GM23248 (cell line): ENCODE measurements at regions not wholly inside any gene's neighbourhood (a gene's known extent, or its start where the extent isn't known, plus 50 kb on each side); places are given as distances from the start of the nearest gene placed in this dataset.
"Not testable (repeated sequence)": the region's sequence is repeated elsewhere in the genome, so short reads cannot be mapped to it uniquely, and the experiment has no call there.

Experiments
- DNase-seq: peaks from one replicate; pipeline ENCODE4 v3.0.0-alpha.2; 2015
- H2AFZ ChIP-seq: fragments of 200-600 bp; sonication (generic); 2 replicates; pipeline ENCODE4 v1.6.1; 2016; ENCODE audit warnings: antibody characterized with exemption
- H3F3A ChIP-seq: fragments of 200-600 bp; sonication (generic); 2 replicates; pipeline ENCODE4 v1.6.1; 2016; ENCODE audit warnings: mild to moderate bottlenecking, antibody characterized with exemption, mixed run types; ENCODE audit not compliant: insufficient read depth
- H3K27ac ChIP-seq: fragments of 200-600 bp; sonication (generic); 2 replicates; pipeline ENCODE4 v1.5.1; 2016; ENCODE audit warnings: mild to moderate bottlenecking
- H3K27me3 ChIP-seq: fragments of 200-600 bp; sonication (generic); replicated peaks from 2 replicates; pipeline ENCODE4 v1.6.1; 2016; ENCODE audit warnings: mild to moderate bottlenecking; ENCODE audit not compliant: insufficient read depth
- H3K36me3 ChIP-seq: fragments of 200-600 bp; sonication (generic); 2 replicates; pipeline ENCODE4 v1.6.1; 2016; ENCODE audit warnings: low read depth, mild to moderate bottlenecking
- H3K4me1 ChIP-seq: fragments of 200-600 bp; sonication (generic); 2 replicates; pipeline ENCODE4 v1.6.1; 2016; ENCODE audit warnings: mild to moderate bottlenecking; ENCODE audit not compliant: insufficient read depth
- H3K4me2 ChIP-seq: fragments of 200-600 bp; sonication (generic); one replicate; pipeline ENCODE4 v1.6.1; 2016; ENCODE audit warnings: mild to moderate bottlenecking; ENCODE audit not compliant: unreplicated experiment
- H3K4me3 ChIP-seq: fragments of 200-600 bp; sonication (generic); 2 replicates; pipeline ENCODE4 v1.5.1; 2016; ENCODE audit warnings: mild to moderate bottlenecking
- H3K79me2 ChIP-seq: fragments of 200-600 bp; sonication (generic); 2 replicates; pipeline ENCODE4 v1.6.1; 2016; ENCODE audit warnings: mild to moderate bottlenecking; ENCODE audit not compliant: insufficient read depth
- H3K9ac ChIP-seq: fragments of 200-600 bp; sonication (generic); 2 replicates; pipeline ENCODE4 v1.6.1; 2016; ENCODE audit warnings: mild to moderate bottlenecking
- H3K9me2 ChIP-seq: fragments of 200-600 bp; sonication (generic); 2 replicates; pipeline ENCODE4 v1.6.1; 2016; ENCODE audit warnings: mixed run types, mild to moderate bottlenecking, moderate library complexity; ENCODE audit not compliant: insufficient read depth
- H3K9me3 ChIP-seq: fragments of 200-600 bp; sonication (generic); one replicate; pipeline ENCODE4 v1.6.1; 2017; ENCODE audit warnings: low read depth
- H4K20me1 ChIP-seq: fragments of 200-600 bp; sonication (generic); 2 replicates; pipeline ENCODE4 v1.6.0; 2016; ENCODE audit not compliant: insufficient read depth
- EZH2 ChIP-seq: fragments of 200-600 bp; sonication (generic); IDR thresholded peaks from 2 replicates; pipeline ENCODE4 v1.6.1; 2018; ENCODE audit warnings: antibody characterized with exemption, mild to moderate bottlenecking; ENCODE audit not compliant: insufficient read depth, poor library complexity, severe bottlenecking
- EZH2phosphoT487 ChIP-seq: fragments of 200-600 bp; sonication (generic); IDR thresholded peaks from 2 replicates; pipeline ENCODE4 v1.6.1; 2018; ENCODE audit warnings: antibody characterized with exemption, moderate library complexity, mild to moderate bottlenecking, low read depth; ENCODE audit not compliant: insufficient read depth
- WGBS, 2 experiments: methylation state at CpG; one replicate each; pipeline ENCODE4 v1.1.6; 2015 to 2017; ENCODE audit warnings: low lambda C conversion rate in 2 of 2, low coverage in 1 of 2; ENCODE audit errors: missing lambda C conversion rate in 2 of 2; 5-methylcytosine and 5-hydroxymethylcytosine counted together
- in situ Hi-C: fragments of 300-500 bp; cut with MboI; formaldehyde crosslinking; loops from 2 replicates; pipeline ENCODE4 v1.15.0; 2020

DNA sequence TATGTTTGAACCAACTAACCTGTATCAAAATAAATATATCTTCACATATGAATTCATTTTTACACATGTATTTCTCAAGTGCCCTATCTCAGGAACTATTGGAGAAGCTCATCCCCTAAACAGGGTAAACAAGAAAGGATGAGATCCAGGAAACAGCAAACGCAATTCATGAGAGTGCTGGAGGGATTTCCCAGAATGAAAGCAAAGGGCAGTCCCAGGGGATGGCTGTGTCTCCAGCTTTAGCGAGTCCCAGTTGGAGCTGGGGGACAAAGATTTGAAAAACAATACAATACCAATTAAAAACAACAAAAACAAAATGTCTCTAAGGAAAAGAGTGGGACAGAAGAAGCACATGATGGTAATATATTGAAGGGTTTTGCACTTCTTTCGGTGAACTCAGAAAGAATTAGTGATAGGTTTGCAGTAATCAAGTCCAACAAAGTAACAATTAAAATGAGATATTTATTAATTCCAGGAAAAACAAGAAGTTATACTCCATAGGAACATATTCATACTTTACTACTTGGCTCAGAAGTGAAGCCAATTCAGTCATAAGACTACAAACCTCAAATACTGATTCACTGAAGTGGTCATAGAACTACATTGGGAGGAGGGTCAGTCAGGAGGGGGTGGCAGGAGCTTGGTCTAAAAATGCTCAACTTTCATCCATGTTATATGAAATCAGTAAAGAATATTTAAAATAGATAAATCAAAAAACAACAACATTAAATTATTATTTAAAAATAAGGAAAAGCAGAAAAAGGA lies 73.1 kb upstream of the PDE1A start:
- no peaks in the 10 kb centered on the region for H3K9me3 ChIP-seq
- H3K4me3 ChIP-seq = no peak overlapping the region
- 0 out of 2 replicates have a peak, but pooled peaks cover 3% of the 10 kb centered on the region for H3K9me2 ChIP-seq
- peaks cover 5% of the 10 kb centered on the region; the same call in 1 of the 2 replicates for H3F3A ChIP-seq
- H3K27ac ChIP-seq = no peak overlapping the region
- no peak for TF ChIP-seq EZH2
- TF ChIP-seq EZH2phosphoT487 = no peak
- in situ Hi-C loops = no loop called here
- 73 to 77% methylated on average over 3 of the region's 3 CpGs for WGBS, 2 experiments
- no peaks in the 10 kb centered on the region for H3K79me2 ChIP-seq
- peak; percentile 41 for DNase-seq
- H4K20me1 ChIP-seq = no peaks in the 10 kb centered on the region
- H3K36me3 ChIP-seq = no peaks in the 10 kb centered on the region
- H3K27me3 ChIP-seq = no peaks in the 10 kb centered on the region
- H3K4me2 ChIP-seq = no peak overlapping the region
- H3K9ac ChIP-seq = no peak overlapping the region
- no peak overlapping the region for H2AFZ ChIP-seq
- peaks cover 15% of the 10 kb centered on the region for H3K4me1 ChIP-seq

DNA sequence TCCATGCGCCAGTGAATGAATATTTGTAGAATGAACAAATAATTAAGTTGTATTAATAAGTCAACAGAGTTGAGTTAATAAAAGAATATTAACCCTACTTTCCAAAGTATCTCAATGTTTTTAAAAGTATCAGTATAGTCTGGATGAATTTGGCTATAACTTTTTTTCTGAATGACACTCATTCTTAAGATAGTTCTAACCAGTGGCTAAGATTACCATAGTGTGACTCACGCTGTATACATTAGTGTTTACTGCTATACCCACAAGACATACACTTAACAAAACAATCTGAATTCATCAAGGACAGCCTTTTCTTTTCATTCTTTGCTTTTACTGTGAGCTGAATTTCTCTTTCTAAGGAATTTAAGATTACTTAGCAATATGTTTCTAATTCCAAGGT lies 77.0 kb upstream of the PDE1A start:
- H3K4me2 ChIP-seq = peak overlapping the region; percentile 41

DNA sequence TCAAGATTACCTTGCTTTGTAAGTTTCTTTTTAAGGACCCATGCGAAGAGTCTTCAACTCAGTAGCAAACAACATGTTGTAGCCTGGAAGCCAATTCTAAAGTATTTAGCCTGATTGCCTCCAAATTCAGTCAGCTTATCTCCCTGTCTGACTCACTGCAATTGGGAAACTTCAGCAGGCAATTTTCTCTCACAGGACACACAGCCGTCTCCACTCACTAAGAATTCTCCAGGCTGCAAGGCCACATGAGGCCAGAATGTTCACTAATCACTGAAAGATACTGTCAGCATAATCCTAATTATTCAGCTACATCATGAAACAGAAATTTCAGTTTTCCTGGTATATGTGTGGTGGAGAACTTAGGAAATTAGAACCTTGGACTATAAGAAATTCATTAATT lies 78.1 kb upstream of the PDE1A start:
- H3K27me3 ChIP-seq = no peaks in the 10 kb centered on the region
- no peak overlapping the region for H3K9ac ChIP-seq
- H3K9me3 ChIP-seq = no peaks in the 10 kb centered on the region
- TF ChIP-seq EZH2 (no peak), EZH2phosphoT487 (no peak)
- H3K4me1 ChIP-seq = peaks cover 31% of the 10 kb centered on the region
- no peaks in the 10 kb centered on the region for H4K20me1 ChIP-seq
- H3K9me2 ChIP-seq = 0 out of 2 replicates have a peak, but pooled peaks cover 3% of the 10 kb centered on the region
- DNase-seq = peak; percentile 88
- peaks cover 16% of the 10 kb centered on the region; the same call in 1 of the 2 replicates for H3F3A ChIP-seq
- 27 to 34% methylated on average over 2 of the region's 2 CpGs for WGBS, 2 experiments
- no peak overlapping the region for H2AFZ ChIP-seq
- H3K36me3 ChIP-seq = no peaks in the 10 kb centered on the region
- no peaks in the 10 kb centered on the region for H3K79me2 ChIP-seq
- peak overlapping the region; percentile 41 for H3K4me2 ChIP-seq
- peak overlapping the region; percentile 57 for H3K27ac ChIP-seq
- no peak overlapping the region for H3K4me3 ChIP-seq
- in situ Hi-C loops = no loop called here

More for the DNA sequence above, 77.0 kb upstream of the PDE1A start:
- peak; percentile 36 for DNase-seq
- Histone ChIP-seq H3K9me2 (0 out of 2 replicates have a peak, but pooled peaks cover 3% of the 10 kb centered on the region), H3K9me3 (no peaks in the 10 kb centered on the region), H3K27ac (no peak overlapping the region), H3F3A (peaks cover 16% of the 10 kb centered on the region; the same call in 1 of the 2 replicates), H3K4me3 (no peak overlapping the region), H3K36me3 (no peaks in the 10 kb centered on the region), H3K79me2 (no peaks in the 10 kb centered on the region), H3K9ac (no peak overlapping the region), H2AFZ (no peak overlapping the region), H3K4me1 (peaks cover 31% of the 10 kb centered on the region), H4K20me1 (no peaks in the 10 kb centered on the region), H3K27me3 (no peaks in the 10 kb centered on the region)
- WGBS, 2 experiments = 93 to 94% methylated on average over 2 of the region's 2 CpGs
- in situ Hi-C loops = no loop called here
- TF ChIP-seq EZH2phosphoT487 = no peak
- no peak for TF ChIP-seq EZH2

DNA sequence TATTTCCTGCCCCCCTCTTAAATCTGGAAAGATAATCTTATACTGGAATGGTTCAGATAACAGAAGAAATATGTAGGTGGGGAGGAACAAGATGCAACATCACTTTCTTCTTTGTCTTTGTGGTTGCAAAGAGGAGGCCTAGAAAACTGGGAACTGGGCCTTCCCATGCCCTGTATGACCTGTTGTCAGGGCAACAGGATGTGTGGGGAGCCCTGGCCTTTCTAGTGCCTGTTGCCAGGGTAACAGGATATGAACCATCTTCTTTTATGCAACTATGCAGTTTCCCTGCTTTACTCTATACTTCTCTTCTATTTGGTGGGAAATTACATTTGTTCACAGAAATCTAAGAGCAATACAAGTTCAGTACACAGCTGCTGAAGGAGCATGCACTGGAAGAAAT lies 79.8 kb upstream of the PDE1A start:
- H3F3A ChIP-seq = peaks cover 16% of the 10 kb centered on the region; the same call in 1 of the 2 replicates
- no peak overlapping the region for H2AFZ ChIP-seq
- H3K4me2 ChIP-seq = no peak overlapping the region
- no peaks in the 10 kb centered on the region for H3K9me3 ChIP-seq
- DNase-seq = peak; percentile 67
- H3K4me1 ChIP-seq = peaks cover 31% of the 10 kb centered on the region
- in situ Hi-C loops = no loop called here
- H3K36me3 ChIP-seq = no peaks in the 10 kb centered on the region
- peak overlapping the region; percentile 40 for H3K27ac ChIP-seq
- no peaks in the 10 kb centered on the region for H3K27me3 ChIP-seq
- no peak overlapping the region for H3K4me3 ChIP-seq
- no peaks in the 10 kb centered on the region for H3K9me2 ChIP-seq
- no peaks in the 10 kb centered on the region for H4K20me1 ChIP-seq
- TF ChIP-seq EZH2phosphoT487 (no peak), EZH2 (no peak)
- no peaks in the 10 kb centered on the region for H3K79me2 ChIP-seq
- H3K9ac ChIP-seq = no peak overlapping the region

DNA sequence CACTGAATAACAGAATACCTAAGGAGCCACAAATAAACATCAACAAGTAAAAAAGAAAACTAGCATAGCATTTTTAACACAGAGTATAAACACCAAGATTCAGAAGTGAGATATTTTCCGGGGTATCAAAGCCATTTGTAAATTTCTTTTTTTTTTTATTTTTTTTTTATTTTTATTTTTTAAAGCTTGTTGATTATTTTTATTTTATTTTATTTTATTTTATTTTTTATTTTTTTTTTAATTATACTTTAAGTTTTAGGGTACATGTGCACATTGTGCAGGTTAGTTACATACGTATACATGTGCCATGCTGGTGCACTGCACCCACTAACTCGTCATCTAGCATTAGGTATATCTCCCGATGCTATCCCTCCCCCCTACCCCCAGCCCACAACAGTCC lies 81.7 kb upstream of the PDE1A start:
- Histone ChIP-seq H3F3A (peaks cover 16% of the 10 kb centered on the region; the same call in 1 of the 2 replicates), H3K4me1 (peaks cover 29% of the 10 kb centered on the region)
- WGBS, 2 experiments = 77 to 82% methylated on average over 2 to 4 of the region's 4 CpGs
- H3K79me2 ChIP-seq, H4K20me1 ChIP-seq, in situ Hi-C loops, H3K9me2 ChIP-seq, H3K27me3 ChIP-seq, DNase-seq, H3K4me2 ChIP-seq, H3K9me3 ChIP-seq, H3K9ac ChIP-seq, H3K36me3 ChIP-seq, H2AFZ ChIP-seq, H3K27ac ChIP-seq, H3K4me3 ChIP-seq: not testable (repeated sequence)
